Suprapubic skin (tissue), 4 donors: ENCODE measurements at regions not wholly inside any gene's neighbourhood (a gene's known extent, or its start where the extent isn't known, plus 50 kb on each side); places are given as distances from the start of the nearest gene placed in this dataset.
A peak's percentile ranks its signal among the peaks of the same experiment; 100 is the strongest.

Source experiments
- DNase-seq, 2 donors: peaks; one replicate each; pipeline ENCODE4 v3.0.0-alpha.2; 2019; ENCODE audit warnings: low spot score in 2 of 2
- H3K27ac ChIP-seq: fragments of 200-600 bp; sonication (generic); one replicate; pipeline ENCODE4 v1.5.1; 2019
- H3K27me3 ChIP-seq: fragments of 200-600 bp; sonication (generic); one replicate; pipeline ENCODE4 v1.5.1; 2019
- H3K36me3 ChIP-seq: fragments of 200-600 bp; sonication (generic); one replicate; pipeline ENCODE4 v1.5.1; 2019
- H3K4me1 ChIP-seq: fragments of 200-600 bp; sonication (generic); one replicate; pipeline ENCODE4 v1.5.1; 2019
- H3K4me3 ChIP-seq: fragments of 200-600 bp; sonication (generic); one replicate; pipeline ENCODE4 v1.5.1; 2019; ENCODE audit warnings: mild to moderate bottlenecking
- H3K9me3 ChIP-seq: fragments of 200-600 bp; sonication (generic); one replicate; pipeline ENCODE4 v1.5.1; 2019
- EP300 ChIP-seq: sonication (generic); formaldehyde crosslinking; IDR thresholded peaks from one replicate; pipeline ENCODE4 v1.6.1; 2017; ENCODE audit warnings: antibody characterized with exemption
- POLR2A ChIP-seq, 2 donors: fragments of 450-650 bp; IDR thresholded peaks; one replicate each; pipeline ENCODE4 v1.6.1; 2017; ENCODE audit warnings: antibody characterized with exemption in 2 of 2, mild to moderate bottlenecking in 2 of 2, moderate library complexity in 2 of 2
- POLR2AphosphoS5 ChIP-seq, 3 donors: sonication (generic); formaldehyde crosslinking; IDR thresholded peaks; one replicate each; pipeline ENCODE4 v1.6.1; 2017; ENCODE audit warnings: antibody characterized with exemption in 3 of 3
- WGBS: methylation state at CpG from one replicate; pipeline ENCODE4 v1.1.5; 2018; 5-methylcytosine and 5-hydroxymethylcytosine counted together
- TF ChIP-seq, protein P1 (sequence below), 2 donors: fragments of 200-600 bp in 1 of 2; fragments of 450-650 bp in 1 of 2; sonication (generic) in 1 of 2; IDR thresholded peaks; one replicate each; pipeline ENCODE4 v1.5.1; 2016 to 2019; ENCODE audit warnings: antibody characterized with exemption in 2 of 2, mild to moderate bottlenecking in 1 of 2, moderate library complexity in 1 of 2

DNA sequence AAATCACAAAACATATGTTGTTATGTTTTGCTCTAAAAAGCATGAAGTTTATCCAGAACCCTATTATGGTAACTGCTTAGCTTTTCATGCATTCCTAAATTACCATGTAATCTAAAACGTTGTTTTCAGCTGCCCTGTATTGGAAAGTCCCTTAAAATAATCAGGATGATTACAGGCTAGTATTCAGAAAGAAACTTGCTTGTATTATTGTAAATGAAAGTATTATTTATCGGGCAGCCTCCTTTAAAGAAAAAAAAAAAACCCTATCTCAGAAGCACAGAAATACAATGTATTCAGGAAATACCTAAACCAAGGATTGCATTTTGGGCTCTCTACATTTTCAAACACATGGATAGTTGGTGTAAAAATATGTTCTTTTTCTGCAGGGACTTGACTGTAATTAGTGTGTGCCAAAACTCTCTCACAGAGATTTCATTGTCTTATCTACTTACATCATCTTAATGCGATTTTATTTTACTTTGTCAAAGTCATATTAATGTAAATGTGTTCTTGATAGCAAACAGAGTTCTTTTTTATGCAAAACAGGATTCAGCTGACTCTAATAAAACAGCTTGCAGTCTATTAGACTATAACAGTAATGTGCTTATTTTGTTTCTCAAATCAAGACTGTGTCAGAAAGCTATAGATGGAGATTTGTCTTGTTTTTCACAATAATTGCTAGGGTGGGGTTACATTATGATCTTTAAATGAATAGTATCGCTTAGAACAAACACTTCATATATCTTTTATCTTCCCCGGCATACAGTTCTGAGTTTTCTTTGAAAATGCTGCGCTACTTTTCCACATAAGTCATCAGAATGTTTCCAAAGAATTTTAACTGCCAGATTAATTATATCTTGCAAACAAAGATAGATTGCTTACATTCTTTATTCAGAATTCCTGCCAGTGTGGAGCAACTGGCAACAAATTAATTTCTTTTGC, 65.3 kb upstream of the ARID5B start:
- Histone ChIP-seq H3K9me3 (no peaks in the 10 kb centered on the region), H3K36me3 (no peaks in the 10 kb centered on the region), H3K4me1 (peaks cover 38% of the 10 kb centered on the region), H3K27me3 (no peaks in the 10 kb centered on the region), H3K4me3 (peak overlapping the region; percentile 15), H3K27ac (peak overlapping the region; percentile 73)
- no peak for TF ChIP-seq POLR2AphosphoS5 (IDR thresholded peaks at IDR 0.05)
- TF ChIP-seq, protein P1, sequence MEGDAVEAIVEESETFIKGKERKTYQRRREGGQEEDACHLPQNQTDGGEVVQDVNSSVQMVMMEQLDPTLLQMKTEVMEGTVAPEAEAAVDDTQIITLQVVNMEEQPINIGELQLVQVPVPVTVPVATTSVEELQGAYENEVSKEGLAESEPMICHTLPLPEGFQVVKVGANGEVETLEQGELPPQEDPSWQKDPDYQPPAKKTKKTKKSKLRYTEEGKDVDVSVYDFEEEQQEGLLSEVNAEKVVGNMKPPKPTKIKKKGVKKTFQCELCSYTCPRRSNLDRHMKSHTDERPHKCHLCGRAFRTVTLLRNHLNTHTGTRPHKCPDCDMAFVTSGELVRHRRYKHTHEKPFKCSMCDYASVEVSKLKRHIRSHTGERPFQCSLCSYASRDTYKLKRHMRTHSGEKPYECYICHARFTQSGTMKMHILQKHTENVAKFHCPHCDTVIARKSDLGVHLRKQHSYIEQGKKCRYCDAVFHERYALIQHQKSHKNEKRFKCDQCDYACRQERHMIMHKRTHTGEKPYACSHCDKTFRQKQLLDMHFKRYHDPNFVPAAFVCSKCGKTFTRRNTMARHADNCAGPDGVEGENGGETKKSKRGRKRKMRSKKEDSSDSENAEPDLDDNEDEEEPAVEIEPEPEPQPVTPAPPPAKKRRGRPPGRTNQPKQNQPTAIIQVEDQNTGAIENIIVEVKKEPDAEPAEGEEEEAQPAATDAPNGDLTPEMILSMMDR (IDR thresholded peaks at IDR 0.05), result no peak
- no peak for TF ChIP-seq EP300
- no peak for TF ChIP-seq POLR2A (IDR thresholded peaks at IDR 0.05)
- WGBS, result 10% methylated on average over 6 of the region's 6 CpGs
- DNase-seq, result no peak

DNA sequence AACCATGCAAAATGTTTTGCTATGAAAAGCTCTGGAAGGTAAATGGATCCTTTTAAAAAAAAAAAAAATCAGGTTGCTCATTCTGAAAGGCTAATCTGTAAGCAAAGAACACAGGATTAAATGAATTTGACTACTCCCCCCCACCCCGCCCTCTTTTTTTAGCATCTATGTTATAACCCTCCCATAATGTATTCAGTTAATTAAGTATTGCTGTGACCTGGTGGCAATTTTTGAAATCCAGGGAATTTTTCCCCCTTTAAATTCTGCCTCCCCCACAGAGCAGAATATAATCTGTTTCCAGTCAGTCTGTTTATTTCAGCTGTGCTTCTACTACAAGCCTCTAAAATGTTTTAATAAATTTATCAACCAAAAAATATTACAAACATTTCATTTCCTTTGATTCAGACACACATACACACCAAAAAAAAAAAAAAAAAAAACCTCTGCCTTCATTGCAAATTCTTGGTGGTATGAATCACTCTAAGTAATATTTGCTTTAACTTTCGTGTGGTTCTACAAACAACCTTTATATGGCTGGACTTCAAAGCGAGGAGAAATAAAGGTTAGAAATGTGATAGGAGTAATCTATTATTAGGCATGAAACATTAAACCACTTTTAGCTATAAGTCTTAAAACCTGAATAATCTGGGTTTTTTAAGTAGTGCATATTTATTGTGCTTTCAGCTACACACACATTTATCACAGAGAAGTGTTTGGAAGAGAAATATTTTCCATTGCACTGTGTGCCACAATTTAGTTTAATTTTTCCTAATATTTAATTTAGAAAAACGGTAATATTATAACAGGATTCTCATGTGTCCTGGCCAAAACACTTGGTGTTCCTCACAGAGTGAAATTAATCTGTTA, 64.4 kb upstream of the ARID5B start:
- DNase-seq, result no peak
- Histone ChIP-seq H3K9me3 (no peaks in the 10 kb centered on the region), H3K4me1 (peaks cover 38% of the 10 kb centered on the region), H3K27ac (peak overlapping the region; percentile 73), H3K27me3 (no peaks in the 10 kb centered on the region), H3K4me3 (peak overlapping the region; percentile 15), H3K36me3 (no peaks in the 10 kb centered on the region)
- WGBS, result 21% methylated on average over 4 of the region's 4 CpGs
- TF ChIP-seq EP300 (no peak), POLR2AphosphoS5 (IDR thresholded peaks at IDR 0.05) (no peak), POLR2A (IDR thresholded peaks at IDR 0.05) (no peak)
- TF ChIP-seq, protein P1 (IDR thresholded peaks at IDR 0.05), result no peak

DNA sequence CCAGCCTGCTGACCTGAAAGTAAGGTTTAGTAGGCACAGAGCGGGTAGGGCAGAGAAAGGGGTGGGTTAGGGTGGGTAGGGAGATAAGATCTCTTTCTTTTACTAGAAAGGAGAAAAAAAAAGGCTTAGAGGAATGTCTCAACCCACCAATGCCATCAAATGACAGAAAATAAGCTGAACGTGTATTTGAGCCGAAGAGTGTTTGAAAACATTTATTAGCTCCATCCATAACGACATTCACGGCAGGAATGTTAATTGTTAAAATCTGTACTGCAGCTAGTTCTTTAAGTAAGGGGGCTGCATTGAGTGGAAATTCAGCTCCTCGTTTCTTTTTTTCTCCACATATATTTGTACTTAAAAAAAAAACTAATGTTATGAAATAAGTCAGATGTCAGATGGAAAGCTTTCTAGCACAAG, 63.7 kb upstream of the ARID5B start:
- H3K27me3 ChIP-seq, result no peaks in the 10 kb centered on the region
- H3K9me3 ChIP-seq, result no peaks in the 10 kb centered on the region
- TF ChIP-seq, protein P1 (IDR thresholded peaks at IDR 0.05), result no peak
- TF ChIP-seq POLR2AphosphoS5 (IDR thresholded peaks at IDR 0.05) (no peak), EP300 (no peak), POLR2A (IDR thresholded peaks at IDR 0.05) (no peak)
- no peaks in the 10 kb centered on the region for H3K36me3 ChIP-seq
- DNase-seq, result no peak
- 45% methylated on average over 6 of the region's 6 CpGs for WGBS
- H3K4me1 ChIP-seq, result peaks cover 38% of the 10 kb centered on the region
- H3K4me3 ChIP-seq, result no peak overlapping the region
- peak overlapping the region; percentile 14 for H3K27ac ChIP-seq

DNA sequence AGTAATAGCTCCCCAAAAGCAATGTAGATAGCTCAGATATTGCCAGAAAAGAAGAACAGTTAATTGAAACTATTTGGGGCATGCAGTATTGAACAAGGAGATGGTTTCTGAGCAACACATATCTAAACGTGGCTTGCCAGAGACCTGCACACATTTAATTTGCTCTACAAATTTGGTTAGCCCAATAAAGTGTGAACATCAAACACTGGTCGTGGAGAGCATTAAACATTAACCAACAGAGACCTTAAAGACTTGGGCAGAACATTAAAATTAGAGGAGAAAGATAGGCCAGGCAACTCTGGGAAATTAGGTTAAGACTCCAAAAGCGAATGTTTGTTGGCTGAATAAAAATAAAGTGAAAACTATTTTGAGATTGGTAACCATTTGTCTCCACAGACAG, 61.6 kb upstream of the ARID5B start:
- Histone ChIP-seq H3K4me3 (no peak overlapping the region), H3K36me3 (no peaks in the 10 kb centered on the region), H3K27ac (no peak overlapping the region), H3K9me3 (no peaks in the 10 kb centered on the region), H3K4me1 (peaks cover 34% of the 10 kb centered on the region), H3K27me3 (no peaks in the 10 kb centered on the region)
- no peak for DNase-seq
- 87% methylated on average over 3 of the region's 3 CpGs for WGBS
- TF ChIP-seq POLR2A (IDR thresholded peaks at IDR 0.05), result no peak
- TF ChIP-seq EP300, result no peak
- no peak for TF ChIP-seq POLR2AphosphoS5 (IDR thresholded peaks at IDR 0.05)
- TF ChIP-seq, protein P1 (IDR thresholded peaks at IDR 0.05), result no peak

DNA sequence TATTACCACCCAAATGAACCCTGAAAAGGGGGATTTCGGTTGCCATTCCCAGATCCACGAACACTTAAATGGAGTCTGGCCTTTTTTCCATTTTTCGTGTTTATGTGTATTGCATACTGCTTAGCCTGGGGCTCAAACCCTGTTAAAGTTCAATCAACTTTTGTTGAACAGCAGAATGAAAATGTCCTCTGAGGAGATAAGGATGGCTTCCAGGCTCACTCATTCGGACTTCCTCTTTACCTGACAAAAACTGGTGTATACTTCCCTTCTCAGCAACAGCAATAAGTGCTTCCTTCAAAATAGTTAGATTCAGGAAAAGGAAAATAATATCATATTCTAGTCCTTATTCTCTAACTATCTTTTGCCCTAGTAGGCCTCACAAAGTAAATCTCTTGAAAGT, 61.1 kb upstream of the ARID5B start:
- no peak for TF ChIP-seq POLR2A (IDR thresholded peaks at IDR 0.05)
- TF ChIP-seq, protein P1 (IDR thresholded peaks at IDR 0.05), result no peak
- TF ChIP-seq POLR2AphosphoS5 (IDR thresholded peaks at IDR 0.05), result no peak
- no peak for TF ChIP-seq EP300
- H3K27ac ChIP-seq, result no peak overlapping the region
- 90% methylated on average over 4 of the region's 4 CpGs for WGBS

More for the DNA sequence above, 61.1 kb upstream of the ARID5B start:
- Histone ChIP-seq H3K27me3 (no peaks in the 10 kb centered on the region), H3K4me1 (peaks cover 29% of the 10 kb centered on the region), H3K36me3 (no peaks in the 10 kb centered on the region), H3K9me3 (no peaks in the 10 kb centered on the region), H3K4me3 (no peak overlapping the region)
- DNase-seq, result no peak
